Lung (tissue), 11 donors: ENCODE measurements at regions not wholly inside any gene's neighbourhood (a gene's known extent, or its start where the extent isn't known, plus 50 kb on each side); places are given as distances from the start of the nearest gene placed in this dataset.

Experiments used
- ATAC-seq: fragments of 200-7000 bp; cut with Tn5 transposase; one replicate; pipeline ENCODE4 v1.9.1; 2020; ENCODE audit warnings: moderate number of reproducible peaks; ENCODE audit not compliant: insufficient read depth, low FRiP score
- DNase-seq, 3 donors: peaks; one replicate each; pipeline ENCODE4 v3.0.0-alpha.2; 2013 to 2017
- H3K27ac ChIP-seq, 2 donors: one replicate each; pipeline ENCODE4 v1.5.1; 2013; ENCODE audit warnings: mild to moderate bottlenecking in 2 of 2, moderate library complexity in 2 of 2, control low read depth in 1 of 2, inconsistent platforms in 1 of 2, low read depth in 1 of 2, low read length in 1 of 2
- H3K27me3 ChIP-seq, 3 donors: one replicate each; pipeline ENCODE4 v1.5.1; 2013; ENCODE audit warnings: low read length in 2 of 3; ENCODE audit not compliant: control insufficient read depth in 3 of 3, insufficient read depth in 3 of 3
- H3K36me3 ChIP-seq, 4 donors: one replicate each; pipeline ENCODE4 v1.5.1; 2013; ENCODE audit warnings: low read length in 4 of 4, mild to moderate bottlenecking in 1 of 4, moderate library complexity in 1 of 4; ENCODE audit not compliant: control insufficient read depth in 4 of 4, insufficient read depth in 4 of 4
- H3K4me1 ChIP-seq, 5 donors: one replicate each; pipeline ENCODE4 v1.5.1; 2013; ENCODE audit warnings: low read length in 5 of 5, mild to moderate bottlenecking in 2 of 5, moderate library complexity in 1 of 5; ENCODE audit not compliant: control insufficient read depth in 5 of 5, insufficient read depth in 5 of 5
- H3K4me3 ChIP-seq: one replicate; pipeline ENCODE4 v1.5.1; 2013; ENCODE audit warnings: mild to moderate bottlenecking, control low read depth, moderate library complexity
- H3K9ac ChIP-seq, 2 donors: one replicate each; pipeline ENCODE4 v1.5.1; 2013; ENCODE audit warnings: low read length in 2 of 2, control low read depth in 1 of 2; ENCODE audit not compliant: insufficient read depth in 1 of 2
- H3K9me3 ChIP-seq, 4 donors: one replicate each; pipeline ENCODE4 v1.5.1; 2013; ENCODE audit warnings: low read length in 3 of 4, mild to moderate bottlenecking in 1 of 4, moderate library complexity in 1 of 4; ENCODE audit not compliant: control insufficient read depth in 4 of 4, insufficient read depth in 3 of 4
- CTCF ChIP-seq: IDR thresholded peaks from 2 replicates; pipeline ENCODE4 v1.5.1; 2012; ENCODE audit warnings: mild to moderate bottlenecking; ENCODE audit errors: control extremely low read depth, extremely low read depth
- WGBS, 2 donors: extraction: QIAGEN DNeasy Blood & Tissue Kit; methylation state at CpG; one replicate each; pipeline ENCODE4 v1.1.7; 2013; 5-methylcytosine and 5-hydroxymethylcytosine counted together
- donor health status: control.
- donor health status: control.
- donor health status: Bipolar disorder and iron deficiency.
- donor health status: healthy.
- donor health status: DM: yes; HTN: yes; CAD: no.

GRCh38 chr2:238975408-238975807 is 127.5 kb downstream of the TWIST2 start:
- H3K27ac ChIP-seq = no peak overlapping the region
- DNase-seq (no peak), ATAC-seq (no peak)
- H3K4me1 ChIP-seq = no peaks in the 10 kb centered on the region
- no peaks in the 10 kb centered on the region for H3K36me3 ChIP-seq
- no peak for TF ChIP-seq CTCF
- H3K4me3 ChIP-seq = no peak overlapping the region
- WGBS, 2 donors = 68 to 78% methylated on average over 2 of the region's 2 CpGs
- no peak overlapping the region for H3K9ac ChIP-seq
- H3K9me3 ChIP-seq = peaks cover 0 to 8% (median 3%) of the 10 kb centered on the region in 4 donors
- H3K27me3 ChIP-seq = peaks cover 0 to 8% (median 0%) of the 10 kb centered on the region in 3 donors

GRCh38 chr2:238978497-238978896 is 130.6 kb downstream of the TWIST2 start:
- no peak overlapping the region for H3K9ac ChIP-seq
- no peaks in the 10 kb centered on the region for H3K4me1 ChIP-seq
- no peak for DNase-seq
- no peak for TF ChIP-seq CTCF
- no peak overlapping the region for H3K4me3 ChIP-seq
- no peaks in the 10 kb centered on the region for H3K36me3 ChIP-seq
- H3K9me3 ChIP-seq = peaks cover 0 to 8% (median 2%) of the 10 kb centered on the region in 4 donors
- no peaks in the 10 kb centered on the region for H3K27me3 ChIP-seq
- no peak for ATAC-seq
- H3K27ac ChIP-seq = no peak overlapping the region
- 82 to 91% methylated on average over 4 of the region's 4 CpGs for WGBS, 2 donors

GRCh38 chr2:238979636-238980035 is 131.8 kb downstream of the TWIST2 start:
- no peak overlapping the region for H3K27ac ChIP-seq
- 83 to 87% methylated on average over 4 of the region's 4 CpGs for WGBS, 2 donors
- H3K27me3 ChIP-seq = no peaks in the 10 kb centered on the region

More at GRCh38 chr2:238979636-238980035, 131.8 kb downstream of the TWIST2 start:
- no peak for TF ChIP-seq CTCF
- Histone ChIP-seq H3K36me3 (no peaks in the 10 kb centered on the region), H3K9me3 (peaks cover 0 to 6% (median 2%) of the 10 kb centered on the region in 4 donors), H3K4me3 (no peak overlapping the region), H3K9ac (no peak overlapping the region), H3K4me1 (no peaks in the 10 kb centered on the region)
- no peak for ATAC-seq
- no peak for DNase-seq
